ENCODE measurements at regions not wholly inside any gene's neighbourhood (a gene's known extent, or its start where the extent isn't known, plus 50 kb on each side); places are given as distances from the start of the nearest gene placed in this dataset.
"Not testable (repeated sequence)": the region's sequence is repeated elsewhere in the genome, so short reads cannot be mapped to it uniquely, and the experiment has no call there.

DNA sequence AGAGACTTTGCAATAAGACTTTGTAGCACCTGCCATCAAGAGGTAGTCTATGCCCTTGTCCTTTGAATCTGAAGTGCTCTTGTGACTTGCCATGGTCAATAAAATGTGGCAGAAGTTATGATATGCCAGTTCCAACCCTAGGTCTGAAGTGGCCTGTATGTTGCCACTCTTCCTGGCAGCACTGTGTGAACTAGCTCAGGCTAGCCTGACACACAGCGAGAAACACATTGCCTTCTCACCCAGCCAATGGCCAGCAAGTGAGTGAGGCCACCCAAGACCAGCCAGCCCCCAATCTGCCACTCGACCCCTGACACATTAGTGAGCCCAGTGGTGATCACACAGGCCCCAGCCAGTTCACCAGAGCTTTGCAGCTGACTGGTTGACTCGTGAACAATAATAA is 52.7 kb upstream of the OSMR start:
- TF ChIP-seq, protein P1, sequence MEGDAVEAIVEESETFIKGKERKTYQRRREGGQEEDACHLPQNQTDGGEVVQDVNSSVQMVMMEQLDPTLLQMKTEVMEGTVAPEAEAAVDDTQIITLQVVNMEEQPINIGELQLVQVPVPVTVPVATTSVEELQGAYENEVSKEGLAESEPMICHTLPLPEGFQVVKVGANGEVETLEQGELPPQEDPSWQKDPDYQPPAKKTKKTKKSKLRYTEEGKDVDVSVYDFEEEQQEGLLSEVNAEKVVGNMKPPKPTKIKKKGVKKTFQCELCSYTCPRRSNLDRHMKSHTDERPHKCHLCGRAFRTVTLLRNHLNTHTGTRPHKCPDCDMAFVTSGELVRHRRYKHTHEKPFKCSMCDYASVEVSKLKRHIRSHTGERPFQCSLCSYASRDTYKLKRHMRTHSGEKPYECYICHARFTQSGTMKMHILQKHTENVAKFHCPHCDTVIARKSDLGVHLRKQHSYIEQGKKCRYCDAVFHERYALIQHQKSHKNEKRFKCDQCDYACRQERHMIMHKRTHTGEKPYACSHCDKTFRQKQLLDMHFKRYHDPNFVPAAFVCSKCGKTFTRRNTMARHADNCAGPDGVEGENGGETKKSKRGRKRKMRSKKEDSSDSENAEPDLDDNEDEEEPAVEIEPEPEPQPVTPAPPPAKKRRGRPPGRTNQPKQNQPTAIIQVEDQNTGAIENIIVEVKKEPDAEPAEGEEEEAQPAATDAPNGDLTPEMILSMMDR (IDR thresholded peaks at IDR 0.05; ENCODE audit: borderline replicate concordance, control extremely low read depth, extremely low read depth, insufficient read depth, missing control alignments): no peak
- in situ Hi-C loops (cut with MboI; ENCODE audit: low sequenced_read_pairs, unreplicated experiment): no loop called here
- DNase-seq (ENCODE audit: low spot score): no peak

DNA sequence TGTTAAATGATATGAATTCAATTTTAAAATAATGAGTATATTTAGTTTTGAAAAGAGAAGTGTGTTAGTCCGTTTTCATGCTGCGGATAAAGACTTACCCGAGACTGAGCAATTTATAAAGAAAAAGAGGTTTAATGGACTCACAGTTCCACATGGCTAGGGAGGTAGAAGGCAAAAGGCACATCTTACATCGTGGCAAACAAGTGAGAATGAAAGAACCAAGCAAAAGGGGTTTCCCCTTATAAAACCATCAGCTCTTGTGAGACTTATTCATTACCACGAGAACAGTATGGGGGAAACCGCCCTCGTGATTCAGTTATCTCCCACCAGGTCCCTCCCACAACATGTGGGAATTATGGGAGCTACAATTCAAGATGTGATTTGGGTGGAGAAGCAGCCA is 51.8 kb upstream of the OSMR start:
- DNase-seq (ENCODE audit: low spot score); in situ Hi-C loops (cut with MboI; ENCODE audit: low sequenced_read_pairs, unreplicated experiment): not testable (repeated sequence)

DNA sequence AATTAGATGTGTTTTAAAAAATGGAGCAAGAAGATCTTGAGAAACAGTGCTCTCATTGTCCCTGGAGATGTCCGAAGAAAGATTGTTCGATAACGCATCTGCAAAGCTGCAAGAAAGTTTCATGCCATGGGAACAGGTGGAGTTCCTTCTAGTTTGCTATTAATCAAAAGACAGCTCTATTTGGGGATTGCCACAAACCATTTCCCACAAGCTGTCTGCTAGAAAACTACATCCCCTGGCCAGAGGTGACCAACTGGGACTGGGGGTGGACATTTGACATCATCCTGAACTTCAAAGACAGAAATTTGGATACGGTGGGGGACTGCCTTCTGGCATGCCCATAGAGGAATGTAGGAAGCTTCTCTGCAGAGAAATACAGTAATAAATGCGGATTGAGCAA is 50.8 kb upstream of the OSMR start:
- TF ChIP-seq, protein P1 (IDR thresholded peaks at IDR 0.05; ENCODE audit: borderline replicate concordance, control extremely low read depth, extremely low read depth, insufficient read depth, missing control alignments): no peak
- in situ Hi-C loops (cut with MboI; ENCODE audit: low sequenced_read_pairs, unreplicated experiment): no loop called here
- no peak for DNase-seq (ENCODE audit: low spot score)

DNA sequence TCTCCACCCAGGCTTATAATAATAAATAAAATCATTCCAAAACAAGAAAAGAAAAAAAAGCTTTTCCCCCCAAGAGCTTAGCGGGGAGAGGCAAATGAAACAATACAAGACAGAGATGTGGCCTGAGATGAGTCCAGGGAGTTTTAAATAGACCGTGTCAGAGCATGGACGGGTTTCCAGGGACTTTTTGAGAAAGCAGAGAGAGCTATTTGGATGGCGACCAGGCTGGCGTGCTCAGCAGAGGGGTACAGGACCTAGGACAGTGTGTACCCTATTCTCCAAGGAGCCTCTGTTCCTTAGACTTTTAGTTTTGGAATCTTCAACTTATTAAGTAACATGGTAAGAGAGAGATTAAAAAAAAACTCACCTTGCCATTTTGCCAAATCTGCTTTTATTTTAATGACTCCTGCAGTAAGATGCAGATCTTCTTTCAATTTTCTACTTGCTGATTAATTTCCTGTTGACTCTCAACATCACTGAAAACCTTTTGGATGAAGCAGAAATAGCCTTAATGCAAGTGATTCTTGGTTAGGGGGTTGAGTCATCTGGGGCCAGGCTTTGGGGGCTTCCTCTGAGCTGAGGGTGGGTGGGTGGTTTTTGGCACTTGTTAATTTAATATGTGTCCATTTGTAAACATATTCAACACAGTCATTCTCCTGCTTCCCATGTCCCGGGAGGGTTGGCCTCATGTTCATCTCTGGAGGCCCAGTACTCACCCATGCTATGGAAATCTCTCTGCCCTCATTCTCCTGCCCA is 49.6 kb upstream of the OSMR start:
- TF ChIP-seq, protein P1 (IDR thresholded peaks at IDR 0.05; ENCODE audit: borderline replicate concordance, control extremely low read depth, extremely low read depth, insufficient read depth, missing control alignments): no peak
- in situ Hi-C loops (cut with MboI; ENCODE audit: low sequenced_read_pairs, unreplicated experiment): no loop called here
- DNase-seq (ENCODE audit: low spot score): no peak
